GM19328 (cell line): ENCODE measurements at regions not wholly inside any gene's neighbourhood (a gene's known extent, or its start where the extent isn't known, plus 50 kb on each side); places are given as distances from the start of the nearest gene placed in this dataset.
"Not testable (repeated sequence)": the region's sequence is repeated elsewhere in the genome, so short reads cannot be mapped to it uniquely, and the experiment has no call there.

ENCODE experiments used
- ATAC-seq: cut with Tn5 transposase; IDR thresholded peaks from one replicate; pipeline ENCODE4 v1.9.1; 2021; ENCODE audit warnings: mild to moderate bottlenecking, moderate library complexity; ENCODE audit not compliant: unreplicated experiment

- ATAC-seq = no peak
These were observed 169.2 kb downstream of the SQOR start for GRCh38 chr15:45804028-45804427.

DNA sequence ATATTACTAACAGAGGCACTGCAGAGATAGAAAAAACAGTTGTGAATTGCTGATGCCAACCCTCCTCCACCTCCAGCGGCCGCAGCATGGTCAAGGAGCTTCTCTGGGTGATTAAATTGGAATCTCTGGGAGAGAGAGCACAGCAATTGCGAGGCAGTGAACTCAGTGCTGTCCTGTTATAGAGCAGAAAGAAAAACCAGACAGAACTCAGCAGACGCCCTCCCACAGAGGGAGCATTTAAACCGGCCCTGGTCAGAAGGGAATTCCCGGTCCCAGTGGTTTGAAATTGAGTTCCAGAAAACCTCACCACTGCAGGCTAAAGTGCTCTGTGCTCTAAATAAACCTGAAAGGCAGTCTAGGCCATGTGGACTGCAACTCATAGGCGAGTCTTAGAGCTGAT, 175.4 kb downstream of the SQOR start:
- no peak for ATAC-seq

- no peak for ATAC-seq
These were observed 177.4 kb downstream of the SQOR start for GRCh38 chr15:45812200-45812599.

DNA sequence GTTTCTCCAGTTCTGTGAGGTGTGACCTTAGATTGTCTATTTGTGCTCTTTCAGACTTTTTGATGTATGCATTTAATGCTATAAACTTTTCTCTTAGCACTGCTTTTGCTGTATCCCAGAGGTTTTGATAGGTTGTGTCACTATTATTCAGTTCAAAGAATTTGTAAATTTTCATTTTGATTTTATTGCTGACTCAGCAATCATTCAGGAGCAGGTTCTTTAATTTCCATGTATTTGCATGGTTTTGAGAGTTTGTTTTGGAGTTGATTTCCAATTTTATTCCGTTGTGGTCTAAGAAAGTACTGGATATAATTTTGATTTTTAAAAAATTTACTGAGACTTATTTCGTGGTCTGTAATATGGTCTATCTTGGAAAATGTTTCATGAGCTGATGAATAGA, 182.7 kb downstream of the SQOR start:
- ATAC-seq = not testable (repeated sequence)

DNA sequence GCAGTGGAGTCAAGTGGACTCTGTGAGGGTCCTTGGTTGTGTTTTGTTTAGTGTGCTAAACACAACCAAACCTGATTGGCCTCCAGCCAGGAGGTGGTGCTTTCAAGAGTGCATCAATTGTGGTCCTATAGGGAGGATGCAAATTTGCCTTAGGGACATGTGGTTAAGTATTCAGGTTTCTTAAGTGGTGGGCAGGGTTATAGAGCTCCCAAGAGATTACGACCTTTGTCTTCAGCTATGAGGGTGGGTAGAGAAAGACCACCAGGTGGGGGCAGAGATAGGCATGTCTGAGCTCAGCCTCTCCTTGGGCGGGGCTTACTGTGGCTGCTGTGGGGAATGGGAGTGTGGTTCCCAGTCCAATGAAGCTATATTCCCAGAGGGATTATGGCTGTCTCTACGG, 186.6 kb downstream of the SQOR start:
- ATAC-seq = no peak

- not testable (repeated sequence) for ATAC-seq
These were observed 188.1 kb downstream of the SQOR start for GRCh38 chr15:45822968-45823367.

DNA sequence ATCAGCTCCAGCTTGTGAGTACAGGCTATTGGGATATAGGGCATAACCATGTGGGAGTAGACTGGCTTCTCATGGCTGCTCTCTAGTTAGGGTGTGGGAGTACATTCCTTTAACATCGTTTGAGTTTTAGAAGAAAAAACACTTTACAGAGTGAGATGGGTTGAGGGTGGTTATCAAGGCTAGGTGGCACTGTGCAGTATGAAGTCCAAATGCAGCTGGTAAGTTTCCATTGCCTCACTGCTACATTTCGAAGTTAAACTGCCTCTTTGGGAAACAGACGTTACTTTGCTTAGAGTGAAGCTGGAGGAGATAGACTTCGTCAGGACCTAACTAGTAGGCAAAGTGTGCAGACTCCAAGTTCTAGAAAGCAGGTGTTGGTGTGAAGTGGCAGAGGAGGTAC, 192.4 kb downstream of the SQOR start:
- no peak for ATAC-seq

DNA sequence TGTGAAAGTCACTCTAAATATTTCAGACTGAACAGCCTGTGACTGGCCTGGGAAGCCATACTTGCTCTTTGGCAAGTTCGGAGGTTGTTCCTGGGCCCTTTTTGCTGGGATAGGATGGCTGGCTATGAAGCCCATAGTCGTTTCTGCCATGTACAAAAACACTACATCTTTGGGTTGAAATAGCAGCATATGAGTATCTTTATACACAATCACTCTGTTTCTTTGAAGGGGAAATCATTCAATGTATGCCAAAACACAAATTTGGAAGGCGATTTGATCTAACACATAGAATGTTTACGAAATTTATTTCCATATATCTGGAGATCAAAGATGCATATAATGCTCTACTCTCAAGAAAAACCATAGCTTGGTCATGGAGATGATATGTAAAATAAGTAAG, 192.9 kb downstream of the SQOR start:
- no peak for ATAC-seq

DNA sequence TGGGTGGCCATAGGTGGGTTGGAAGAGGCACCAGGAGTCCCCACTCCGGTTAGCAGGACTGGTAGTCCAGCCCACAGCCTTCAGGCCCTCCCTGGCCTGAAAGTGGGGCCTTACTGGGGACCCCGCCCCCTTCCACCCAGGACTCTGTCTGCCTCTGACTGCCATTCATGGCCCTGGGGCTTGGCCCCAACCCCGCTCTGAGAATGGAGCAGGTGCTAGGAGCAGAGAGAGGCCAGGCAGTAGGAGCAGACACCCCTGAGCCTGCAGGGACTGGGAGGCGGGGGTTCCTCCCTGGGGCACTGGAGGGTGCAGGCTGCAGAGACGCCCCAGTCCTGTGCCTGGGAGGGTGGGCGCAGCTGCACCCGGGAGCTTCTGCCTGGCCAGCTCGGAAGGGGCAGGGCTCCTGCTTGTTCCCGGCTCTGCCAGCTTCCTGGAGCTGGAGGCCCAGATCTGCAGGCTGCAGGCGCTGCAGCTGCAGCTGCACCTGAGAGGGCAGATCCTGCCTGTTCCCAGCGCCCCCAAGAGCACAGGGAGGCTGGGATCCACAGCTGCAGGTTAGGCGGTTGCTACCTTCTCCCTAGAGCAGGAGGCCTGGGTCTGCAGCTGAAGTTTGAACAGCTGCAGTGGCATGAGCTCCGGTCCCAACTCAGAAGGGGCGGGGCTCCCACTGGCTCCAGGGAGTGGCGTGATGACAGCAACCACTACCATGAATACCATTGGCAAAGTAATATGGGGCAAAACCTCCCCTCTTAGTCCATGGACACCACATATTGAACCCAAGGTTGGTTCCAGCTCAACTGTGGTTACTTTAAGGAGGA, 194.7 kb downstream of the SQOR start:
- no peak for ATAC-seq

- no peak for ATAC-seq
These were observed 197.0 kb downstream of the SQOR start for GRCh38 chr15:45831787-45832186.

- no peak for ATAC-seq
These were observed 199.8 kb downstream of the SQOR start for GRCh38 chr15:45834622-45835021.

DNA sequence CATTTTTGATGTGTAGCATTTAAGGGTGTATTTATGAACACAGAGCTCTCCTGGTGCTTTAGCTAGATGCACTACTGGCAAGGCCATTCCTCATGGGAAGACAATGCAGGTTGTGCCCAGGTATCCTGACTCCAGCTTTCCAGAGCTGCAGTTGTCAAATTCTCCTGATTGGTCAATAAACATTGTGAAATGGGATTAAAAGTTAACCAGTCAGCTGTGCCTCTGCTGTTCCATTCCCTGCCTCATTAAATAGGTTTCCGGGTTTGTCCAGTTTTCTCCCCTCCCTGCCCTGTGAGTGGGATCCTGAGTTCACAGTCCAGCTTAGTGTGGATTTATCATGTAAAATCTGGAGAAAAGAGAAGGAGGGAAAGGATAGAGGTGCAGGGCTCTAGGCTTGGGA, 207.3 kb downstream of the SQOR start:
- ATAC-seq = no peak

DNA sequence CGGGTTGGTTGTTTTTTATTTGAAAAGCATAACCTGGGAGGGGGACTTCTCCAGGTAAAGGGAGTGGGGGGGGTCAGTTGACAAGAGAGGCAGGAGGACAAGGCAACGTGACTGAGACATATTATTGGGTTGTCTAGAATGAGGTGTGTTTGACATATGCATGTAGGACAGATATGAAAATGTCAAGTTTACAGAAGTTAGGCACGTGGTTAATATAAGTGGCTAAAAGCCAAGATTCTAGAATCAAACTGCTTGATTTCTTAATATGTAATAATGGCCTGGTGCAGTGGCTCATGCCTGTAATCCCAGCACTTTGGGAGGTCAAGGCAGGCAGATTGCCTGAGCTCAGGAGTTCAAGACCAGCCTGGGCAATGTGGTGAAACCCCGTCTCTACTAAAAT, 212.8 kb downstream of the SQOR start:
- no peak for ATAC-seq

- ATAC-seq = no peak
These were observed 214.3 kb downstream of the SQOR start for GRCh38 chr15:45849136-45849535.

- ATAC-seq = no peak
These were observed 219.8 kb downstream of the SQOR start for GRCh38 chr15:45854455-45855202.

DNA sequence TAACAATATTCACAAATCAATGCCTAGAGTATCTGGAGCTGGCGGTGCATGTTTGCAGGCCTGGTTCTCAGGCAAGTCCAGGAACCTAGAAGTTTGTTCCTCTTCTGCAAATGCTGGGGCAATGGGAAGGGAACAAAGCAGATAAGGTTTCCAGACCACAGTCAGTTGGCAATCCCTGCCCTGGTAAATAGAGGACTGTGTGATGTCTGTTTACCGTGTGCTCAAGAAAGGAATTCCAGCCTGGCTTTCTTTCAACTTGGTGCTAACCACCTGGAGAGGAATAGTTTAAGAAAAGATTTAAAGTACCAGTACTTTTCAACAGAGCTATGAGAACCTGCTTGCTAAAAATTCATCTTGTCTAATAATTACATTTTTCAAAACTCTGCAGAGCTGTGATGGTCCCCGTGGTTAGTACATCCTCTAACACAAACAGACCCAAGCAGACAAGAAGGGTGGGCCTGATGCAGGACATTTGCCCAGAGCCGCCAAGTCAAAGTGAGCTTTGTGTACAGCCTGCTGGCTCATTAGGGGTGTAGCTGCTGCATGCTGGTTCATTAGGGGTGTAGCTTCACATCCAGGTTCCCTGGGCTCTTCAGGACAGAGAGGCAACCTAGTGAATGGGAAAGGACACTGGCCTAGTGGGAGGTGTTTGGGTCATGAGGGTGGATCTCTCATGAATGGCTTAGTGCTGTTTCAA, 220.5 kb downstream of the SQOR start:
- ATAC-seq = no peak

DNA sequence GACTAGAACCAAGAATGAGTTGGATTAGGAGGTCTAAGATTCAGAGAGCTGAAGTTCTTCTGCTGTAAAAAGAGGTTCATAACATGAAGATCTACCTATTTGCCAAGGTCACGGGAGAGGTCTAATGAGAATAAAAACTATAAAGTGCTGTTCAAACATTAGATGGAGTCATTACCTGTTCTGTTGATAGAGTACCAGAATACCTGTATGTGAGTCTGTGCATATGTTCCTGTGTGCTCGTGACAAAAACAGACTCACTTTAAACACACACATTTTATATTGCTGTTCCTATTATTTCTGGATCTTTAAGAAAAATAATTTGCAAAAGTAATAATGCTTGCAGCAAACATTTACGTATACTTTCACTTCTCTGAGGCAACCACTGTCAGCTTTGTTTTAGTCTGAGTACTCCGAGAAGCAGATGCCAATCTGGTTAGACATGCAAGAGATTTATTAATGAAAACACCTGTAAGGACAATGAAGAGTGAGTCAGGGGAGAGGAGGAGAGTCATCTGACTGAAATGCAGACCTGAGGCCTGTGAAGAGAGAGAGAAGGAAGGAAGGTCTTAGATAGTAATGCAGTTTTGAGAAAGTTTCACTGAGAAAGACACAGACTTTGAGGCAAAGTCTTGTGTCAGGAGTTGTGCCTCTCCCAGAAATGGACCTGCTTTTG, 221.2 kb downstream of the SQOR start:
- ATAC-seq = no peak

DNA sequence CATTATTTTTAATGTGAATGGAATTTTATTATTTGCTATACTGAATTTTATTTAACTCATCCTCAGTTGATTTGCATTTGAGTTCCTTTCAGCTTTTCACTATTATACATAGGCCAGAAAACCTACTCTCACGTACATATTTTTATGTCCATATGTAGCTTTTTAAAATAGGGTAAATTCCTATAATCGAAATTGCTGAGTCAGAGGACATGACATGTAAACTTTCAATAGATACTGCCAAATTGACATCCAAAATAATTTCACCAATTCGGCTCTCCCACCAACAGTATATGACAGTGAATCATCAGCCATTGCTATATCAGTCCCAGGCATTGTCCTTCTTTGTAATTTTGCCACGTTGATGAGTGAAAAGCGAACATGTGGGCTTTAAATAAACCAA, 222.5 kb downstream of the SQOR start:
- ATAC-seq = no peak

GRCh38 chr15:45858491-45858890, 223.7 kb downstream of the SQOR start:
- no peak for ATAC-seq

DNA sequence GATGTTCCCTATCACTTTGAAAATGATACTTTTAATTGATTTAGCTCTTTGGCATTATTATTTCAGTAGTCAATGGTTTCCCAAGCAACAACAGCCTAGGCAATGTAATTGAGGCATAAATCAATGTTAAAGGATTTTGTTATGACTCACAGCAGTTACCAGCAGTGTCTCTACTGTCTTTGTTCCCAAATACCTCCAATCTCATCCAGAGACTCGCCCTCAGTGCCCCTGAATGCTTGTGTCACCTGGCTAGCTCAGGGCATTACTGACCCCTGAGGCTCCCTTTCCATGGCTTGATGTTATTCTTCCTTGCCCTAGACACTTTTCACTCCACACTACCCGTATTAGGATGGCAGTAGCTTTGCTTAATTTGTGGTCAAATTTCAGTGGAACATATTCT, 227.2 kb downstream of the SQOR start:
- no peak for ATAC-seq

DNA sequence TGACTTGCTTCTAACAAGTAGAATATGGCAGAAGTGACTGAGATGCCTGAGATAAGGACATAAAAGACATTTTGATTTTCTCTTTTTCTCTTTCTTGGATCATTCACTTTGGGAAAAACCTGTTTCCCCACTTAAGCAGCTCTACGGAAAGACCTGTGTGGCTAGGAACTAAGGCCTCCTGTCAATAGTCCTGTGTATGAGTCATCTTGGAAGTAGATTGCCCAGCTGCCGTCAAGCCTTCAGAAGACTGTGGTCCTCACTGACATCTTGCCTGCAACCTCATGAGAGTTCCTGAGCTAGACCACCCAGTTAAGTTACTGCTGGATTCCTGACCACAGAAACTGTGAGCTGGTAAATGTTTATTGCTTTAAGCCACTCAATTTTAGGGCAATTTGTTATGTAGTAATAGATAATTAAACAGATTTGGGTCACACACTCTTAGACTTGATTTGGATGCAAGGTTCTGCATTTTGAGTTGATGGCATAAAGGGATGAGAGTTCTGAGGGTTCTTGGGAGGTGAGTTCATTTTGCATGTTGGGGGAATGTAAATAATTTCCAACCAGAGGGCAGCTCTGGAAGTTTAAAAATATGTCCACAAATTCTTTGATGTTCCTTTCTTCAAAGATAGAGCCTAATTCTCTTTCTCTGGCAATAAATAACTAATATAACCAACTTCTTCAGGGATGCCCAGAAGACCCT, 229.2 kb downstream of the SQOR start:
- ATAC-seq = no peak
